Esophagus mucosa (tissue), 1 donor: ENCODE measurements at regions not wholly inside any gene's neighbourhood (a gene's known extent, or its start where the extent isn't known, plus 50 kb on each side); places are given as distances from the start of the nearest gene placed in this dataset.
"Not testable (repeated sequence)": the region's sequence is repeated elsewhere in the genome, so short reads cannot be mapped to it uniquely, and the experiment has no call there.

Experiments used
- ATAC-seq: fragments of 200-7000 bp; cut with Tn5 transposase; one replicate; pipeline ENCODE4 v1.9.1; 2020
- donor health status: DM: yes; HTN: yes; CAD: no.

DNA sequence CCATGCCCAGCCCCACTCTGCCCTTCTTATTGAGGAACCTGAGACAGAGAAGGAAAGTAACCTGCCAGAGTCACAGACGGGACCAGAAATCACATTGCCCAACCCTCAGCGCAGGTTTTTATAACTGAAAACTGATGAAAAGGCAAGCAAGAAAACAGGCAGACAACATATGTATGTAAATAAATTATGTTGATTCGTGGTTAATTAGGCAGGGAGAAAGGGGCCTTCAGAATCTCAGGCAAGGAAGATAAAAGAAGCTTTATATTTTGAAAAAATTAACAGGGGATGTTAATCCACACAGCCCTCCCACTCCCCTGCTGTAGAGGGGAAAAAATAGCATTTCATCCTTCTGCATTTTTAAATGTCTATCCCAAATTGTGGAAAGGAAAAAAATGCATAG is 378.5 kb downstream of the PIK3C3 start:
- ATAC-seq, result no peak

DNA sequence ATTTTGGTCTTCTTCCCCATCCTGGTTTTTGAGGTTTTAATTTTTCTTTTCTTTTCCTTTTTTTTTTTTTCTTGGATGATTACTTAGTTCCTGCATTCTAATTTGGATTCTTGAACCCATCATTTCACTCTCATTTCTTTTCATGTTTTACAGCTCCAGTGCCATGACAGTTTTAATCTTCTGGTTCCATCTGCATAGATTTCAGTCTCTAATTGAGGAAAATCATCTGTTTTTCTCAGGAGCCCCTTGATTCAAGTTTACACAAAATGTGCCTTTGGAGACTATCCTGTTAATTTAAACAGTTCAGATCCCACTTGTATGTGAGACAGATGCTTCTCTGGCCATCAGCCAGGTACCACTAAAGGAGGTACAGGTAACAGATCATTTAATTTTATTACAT is 379.9 kb downstream of the PIK3C3 start:
- ATAC-seq, result no peak

DNA sequence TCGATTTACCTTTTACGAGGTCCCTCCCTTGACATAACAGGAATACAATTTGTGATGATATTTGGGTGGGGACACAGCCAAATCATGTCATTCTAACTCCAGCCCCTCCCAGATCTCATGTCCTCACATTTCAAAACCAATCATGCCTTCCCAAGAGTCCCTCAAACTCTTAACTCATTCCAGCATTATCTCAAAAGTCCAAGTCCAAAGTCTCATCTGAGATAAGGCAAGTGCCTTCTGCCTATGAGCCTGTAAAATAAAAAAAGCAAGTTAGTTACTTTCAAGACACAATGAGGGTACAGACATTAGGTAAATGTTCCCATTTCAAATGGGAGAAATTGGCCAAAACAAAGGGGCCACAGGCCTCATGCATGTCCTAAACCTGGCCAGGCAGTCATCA is 381.1 kb downstream of the PIK3C3 start:
- ATAC-seq, result no peak

DNA sequence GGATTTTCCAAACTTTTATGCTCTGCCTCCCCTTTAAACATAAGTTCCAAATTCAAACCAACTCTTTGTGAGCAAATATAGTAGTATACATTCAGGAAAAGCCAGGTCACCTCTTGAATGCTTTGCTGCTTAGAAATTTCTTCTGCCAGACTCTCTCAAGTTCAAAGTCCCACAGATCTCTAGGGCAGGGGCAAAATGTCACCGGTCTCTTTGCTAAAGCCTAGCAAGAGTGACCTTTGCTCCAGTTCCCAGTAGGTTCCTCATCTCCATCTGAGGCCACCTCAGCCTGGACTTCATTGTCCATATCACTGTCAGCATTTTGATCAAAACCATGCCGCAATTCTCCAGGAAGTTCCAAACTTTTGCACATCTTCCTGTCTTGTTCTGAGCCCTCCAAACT is 382.3 kb downstream of the PIK3C3 start:
- not testable (repeated sequence) for ATAC-seq

DNA sequence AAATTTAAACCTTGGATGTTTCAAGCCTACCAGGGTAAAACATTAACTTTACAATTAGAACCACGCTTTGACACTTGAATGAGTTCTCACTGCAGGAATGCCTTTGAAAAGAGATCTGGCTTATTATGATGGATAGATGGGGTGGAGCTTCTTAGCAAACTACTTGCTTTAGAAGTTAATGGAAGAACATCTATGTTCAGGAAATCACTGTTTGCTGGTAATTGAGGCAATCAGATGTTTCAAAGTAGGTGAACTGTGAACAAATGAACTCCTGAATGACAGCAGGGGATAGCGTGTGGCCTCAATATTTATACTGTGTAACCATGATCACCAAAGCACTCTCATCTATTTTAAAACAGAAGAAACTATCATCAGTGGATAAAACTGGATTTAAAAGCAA is 383.6 kb downstream of the PIK3C3 start:
- ATAC-seq, result no peak

DNA sequence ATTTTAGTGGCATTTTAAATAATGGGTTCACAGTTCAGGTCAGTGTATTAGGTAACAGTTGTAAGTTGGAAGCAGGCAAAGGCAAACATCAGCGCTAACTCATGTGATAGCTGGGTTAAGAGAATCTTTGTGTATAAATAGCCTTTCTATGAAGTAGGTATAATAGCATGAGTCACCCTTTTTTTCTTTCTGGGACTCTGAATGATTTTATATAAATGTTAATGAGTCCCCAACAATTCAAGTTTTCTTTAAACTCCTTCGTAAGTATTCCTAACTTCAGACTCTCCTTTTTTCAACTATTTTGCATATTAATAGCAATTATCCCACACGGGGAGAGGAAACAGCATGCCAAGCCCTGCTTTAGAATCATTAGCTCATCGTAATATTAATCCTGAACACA is 384.3 kb downstream of the PIK3C3 start:
- ATAC-seq, result no peak

DNA sequence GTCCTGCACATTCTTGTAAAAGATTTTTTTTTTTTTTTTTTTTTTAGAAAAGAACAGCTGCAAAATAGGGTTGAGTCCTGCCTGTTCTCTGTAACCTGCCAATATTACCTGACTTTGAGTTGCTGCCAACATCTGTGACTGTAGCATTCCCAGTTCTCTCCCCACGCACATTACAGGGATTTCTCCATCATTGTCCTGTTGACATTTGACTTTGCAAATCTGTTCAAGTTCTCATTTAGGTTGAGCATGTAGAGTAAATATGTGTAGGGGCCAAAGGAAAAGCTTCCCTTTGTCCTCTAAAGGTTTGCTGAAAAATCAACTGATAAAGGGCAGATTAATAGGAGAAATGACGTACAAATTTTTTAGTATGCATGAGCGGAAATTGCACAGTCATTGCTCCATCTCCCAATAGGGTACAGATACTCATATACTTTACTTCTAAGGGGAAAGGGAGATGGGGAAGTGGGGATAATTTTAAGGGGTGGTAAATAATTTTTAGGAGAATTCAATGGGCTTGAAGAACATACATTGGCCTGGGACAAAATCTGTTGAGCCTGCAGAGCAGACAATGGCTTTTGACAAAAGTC is 385.5 kb downstream of the PIK3C3 start:
- ATAC-seq, result no peak

DNA sequence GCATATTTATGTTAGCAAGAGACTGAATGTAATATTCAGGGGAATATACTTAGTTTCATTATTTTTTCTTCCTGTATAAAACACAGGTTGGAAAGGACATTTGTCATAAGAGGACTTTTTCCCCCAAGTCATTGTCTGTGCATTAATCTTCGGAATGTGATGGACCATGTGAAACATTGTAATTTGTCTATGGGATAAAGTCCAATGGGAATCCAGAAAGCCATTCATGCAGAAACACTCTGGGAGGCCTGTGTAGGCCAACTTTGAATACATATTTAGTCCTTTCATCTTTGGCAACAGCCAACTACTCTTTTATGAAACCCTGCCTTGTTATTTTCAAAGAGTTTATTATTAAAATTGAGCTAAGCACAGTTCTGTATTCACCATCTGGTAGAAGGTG is 386.4 kb downstream of the PIK3C3 start:
- ATAC-seq, result no peak

DNA sequence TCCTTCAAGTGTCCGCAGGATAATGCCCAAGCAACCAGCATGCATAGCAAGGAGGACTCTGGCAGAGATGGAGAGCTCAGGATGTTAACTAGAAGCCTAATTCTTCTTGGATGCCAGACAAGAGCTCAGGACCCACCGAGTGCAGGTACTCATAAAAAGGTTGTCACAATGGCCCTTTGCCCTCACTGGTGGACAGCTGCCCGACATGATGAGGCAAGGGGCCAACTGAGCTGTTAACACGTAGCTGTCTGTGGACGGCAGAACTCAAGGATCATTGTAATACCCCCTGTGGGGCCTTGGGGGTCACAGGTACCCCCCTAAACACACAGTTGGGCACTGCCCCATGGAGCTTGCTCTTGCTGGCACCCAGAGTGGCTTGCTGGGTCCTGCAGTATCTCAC is 393.7 kb downstream of the PIK3C3 start:
- no peak for ATAC-seq

DNA sequence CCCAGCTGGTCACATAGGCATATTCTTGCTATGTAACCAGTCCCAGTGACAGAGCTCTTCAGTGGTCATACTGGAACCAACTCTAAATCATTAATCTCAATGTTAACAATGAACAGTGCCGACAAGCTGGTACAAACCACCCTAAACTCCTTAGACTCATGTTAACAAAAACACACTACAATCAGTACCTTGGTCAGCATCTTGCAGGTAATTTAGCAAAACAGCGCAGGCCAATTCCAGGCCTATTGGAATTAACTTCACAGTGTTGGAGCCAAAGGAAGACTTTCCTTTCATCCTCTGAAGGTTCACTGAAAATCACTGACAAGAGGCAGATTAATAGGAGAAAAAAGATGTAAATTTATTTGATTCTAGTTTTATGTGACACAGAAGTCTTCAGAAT is 396.4 kb downstream of the PIK3C3 start:
- no peak for ATAC-seq

DNA sequence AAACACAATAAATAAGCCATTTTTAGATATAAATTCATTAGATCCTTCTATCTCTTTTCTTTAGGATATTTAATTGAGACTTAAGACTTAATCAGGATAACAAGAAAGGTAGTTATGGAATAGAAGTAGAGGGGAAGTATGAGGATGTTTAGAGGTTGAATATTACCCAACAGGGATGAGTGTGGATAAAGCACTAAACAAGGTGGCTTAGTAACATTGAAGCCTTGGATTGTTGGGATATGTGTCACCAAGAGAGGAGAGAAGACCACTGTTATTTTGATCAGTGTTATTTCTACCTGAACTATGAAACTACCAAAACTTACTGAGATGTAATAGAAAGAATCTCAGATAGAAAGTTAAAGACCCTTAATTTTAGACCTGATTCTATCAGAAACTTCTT is 405.7 kb downstream of the PIK3C3 start:
- no peak for ATAC-seq

DNA sequence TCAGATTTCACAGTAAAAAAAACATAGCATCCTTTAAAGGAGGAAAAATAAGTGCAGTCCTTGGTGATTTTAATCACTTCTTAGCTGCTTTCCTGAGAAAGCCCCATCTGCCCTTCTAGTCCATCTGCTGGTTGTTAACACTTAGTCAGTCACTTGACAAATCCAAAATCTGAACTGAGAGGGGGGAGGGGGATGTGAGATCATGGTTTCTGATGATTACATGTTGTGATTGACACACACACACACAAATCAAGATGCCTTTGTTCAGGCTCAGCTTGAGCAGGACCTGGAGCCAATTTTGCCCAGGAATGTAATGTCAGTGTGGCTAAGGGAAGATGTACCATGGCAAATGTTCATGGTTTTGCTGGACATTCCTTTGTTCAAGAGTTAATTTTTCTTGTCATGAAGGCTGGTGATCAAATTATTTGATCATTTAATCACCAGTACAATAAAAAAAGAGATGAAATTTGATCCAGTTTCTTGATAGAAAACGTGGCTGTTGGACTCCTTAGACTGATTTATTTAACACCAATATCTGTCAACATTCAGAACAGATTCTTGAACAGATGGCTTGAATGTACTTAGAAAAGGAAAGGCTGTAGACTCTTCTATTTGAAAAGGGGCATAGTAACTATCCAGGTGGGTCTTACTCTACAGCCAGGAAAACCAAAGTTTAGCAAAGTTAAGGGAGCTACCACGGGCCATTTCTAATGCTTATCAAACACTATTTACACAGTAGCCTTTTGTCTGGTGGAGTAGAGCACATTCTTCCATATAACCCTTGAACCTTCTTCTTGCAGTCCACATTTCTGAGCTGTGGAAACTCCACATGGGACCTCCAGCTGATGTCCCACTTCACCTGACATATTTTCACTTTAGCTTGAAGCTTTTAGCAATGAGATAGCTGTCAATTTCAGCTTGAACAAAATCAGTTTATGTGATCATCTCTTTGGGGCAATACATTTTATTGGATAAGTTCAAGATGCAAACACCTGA is 408.7 kb downstream of the PIK3C3 start:
- no peak for ATAC-seq

DNA sequence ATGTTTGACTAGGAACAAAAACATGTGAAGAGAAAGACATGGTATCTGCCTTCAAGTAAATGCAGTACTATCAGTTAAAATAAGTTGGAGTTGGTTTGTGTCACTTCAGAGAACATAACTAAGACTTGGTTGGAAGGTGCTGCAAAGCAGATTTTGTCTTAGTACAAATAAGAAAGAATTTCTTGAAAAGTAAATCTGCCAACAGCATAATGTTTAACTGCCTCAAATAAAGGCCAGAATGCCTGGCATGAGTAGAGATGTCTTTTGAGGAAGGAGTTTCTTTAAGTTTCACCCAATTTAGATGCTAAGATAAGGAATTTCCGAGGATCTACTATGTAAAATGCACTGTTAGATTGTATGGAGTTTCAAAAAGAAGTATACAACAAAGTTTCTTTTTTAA is 409.7 kb downstream of the PIK3C3 start:
- no peak for ATAC-seq

DNA sequence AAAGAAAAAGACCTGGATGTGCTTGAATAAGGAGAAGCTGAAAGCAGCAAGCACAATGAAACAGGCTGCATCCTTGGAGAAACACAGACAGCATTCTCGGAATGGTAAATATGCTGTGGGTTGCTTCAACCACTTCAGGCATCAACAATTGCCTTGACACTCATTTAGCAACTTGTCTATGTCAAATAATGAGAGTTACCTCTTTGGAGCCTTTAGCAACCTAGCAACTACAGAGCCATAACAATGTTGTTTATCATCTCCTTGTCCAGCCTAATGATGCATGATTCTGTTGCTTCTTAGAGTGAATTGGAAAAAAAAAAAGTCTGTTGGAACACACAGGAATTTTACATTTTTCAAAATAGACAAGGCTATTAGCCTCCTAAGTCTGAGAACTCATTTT is 410.6 kb downstream of the PIK3C3 start:
- ATAC-seq, result no peak

DNA sequence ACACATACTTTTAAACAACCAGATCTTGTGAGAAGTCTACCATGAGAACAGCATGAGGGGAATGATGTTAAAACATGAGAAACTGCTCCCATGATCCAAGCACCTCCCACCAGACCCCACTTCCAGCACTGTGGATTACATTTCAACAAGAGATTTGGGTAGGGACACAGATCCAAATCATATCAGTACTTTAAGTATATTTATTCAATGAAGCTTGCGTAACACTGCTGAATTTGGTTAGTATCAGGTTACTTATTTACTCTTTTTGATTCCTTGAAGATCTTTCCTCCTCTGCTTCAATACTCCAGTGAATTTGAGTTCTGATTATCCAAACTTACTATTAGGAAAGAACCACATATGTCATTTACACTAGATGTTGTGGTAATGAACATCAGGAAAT is 418.6 kb downstream of the PIK3C3 start:
- no peak for ATAC-seq

DNA sequence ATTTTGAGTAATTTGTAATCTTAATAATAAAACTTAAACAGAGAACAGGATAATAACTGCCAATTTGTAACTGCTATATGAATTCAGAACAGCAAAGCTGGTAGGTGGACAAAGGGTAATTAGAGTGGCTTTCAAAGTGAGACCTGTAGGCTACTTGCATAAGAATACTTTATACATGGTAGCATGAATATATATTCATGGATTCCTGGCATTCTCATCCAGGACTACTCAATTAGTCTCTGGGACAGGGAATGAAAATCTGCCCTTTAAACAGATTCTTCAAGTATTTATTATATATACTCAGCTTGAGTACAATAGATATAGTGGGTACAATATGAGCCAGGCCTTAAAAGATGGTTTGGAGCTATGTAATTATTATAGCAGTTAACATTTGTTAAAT is 419.9 kb downstream of the PIK3C3 start:
- no peak for ATAC-seq

DNA sequence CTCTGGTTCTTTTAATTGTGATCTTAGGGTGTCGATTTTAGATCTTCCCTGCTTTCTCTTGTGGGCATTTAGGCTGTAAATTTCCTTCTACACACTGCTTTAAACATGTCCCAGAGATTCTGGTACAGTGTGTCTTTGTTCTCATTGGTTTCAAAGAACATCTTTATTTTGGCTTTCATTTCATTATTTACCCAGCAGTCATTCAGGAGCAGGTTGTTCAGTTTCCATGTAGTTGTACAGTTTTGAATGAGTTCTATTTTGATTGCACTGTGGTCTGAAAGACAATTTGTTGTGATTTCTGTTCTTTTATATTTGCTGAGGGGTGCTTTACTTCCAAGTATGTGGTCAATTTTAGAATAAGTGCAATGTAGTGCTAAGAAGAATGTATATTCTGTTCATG is 423.8 kb downstream of the PIK3C3 start:
- ATAC-seq, result not testable (repeated sequence)

DNA sequence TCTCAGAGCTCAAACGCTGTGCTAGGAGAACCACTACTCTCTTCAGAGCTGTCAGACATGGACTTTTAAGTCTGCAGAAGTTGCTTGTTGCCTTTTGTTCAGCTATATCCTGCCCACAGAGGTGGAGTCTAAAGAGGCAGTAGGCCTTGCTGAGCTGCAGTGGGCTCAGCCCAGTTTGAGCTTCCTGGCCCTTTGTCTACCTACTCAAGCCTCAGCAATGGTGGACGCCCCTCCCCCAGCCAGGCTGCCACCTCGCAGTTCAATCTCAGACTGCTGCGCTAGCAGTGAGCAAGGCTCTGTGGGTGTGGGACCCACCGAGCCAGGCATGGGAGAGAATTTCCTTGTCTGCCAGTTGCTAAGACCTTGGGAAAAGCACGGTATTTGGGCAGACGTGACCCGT is 426.2 kb downstream of the PIK3C3 start:
- not testable (repeated sequence) for ATAC-seq

DNA sequence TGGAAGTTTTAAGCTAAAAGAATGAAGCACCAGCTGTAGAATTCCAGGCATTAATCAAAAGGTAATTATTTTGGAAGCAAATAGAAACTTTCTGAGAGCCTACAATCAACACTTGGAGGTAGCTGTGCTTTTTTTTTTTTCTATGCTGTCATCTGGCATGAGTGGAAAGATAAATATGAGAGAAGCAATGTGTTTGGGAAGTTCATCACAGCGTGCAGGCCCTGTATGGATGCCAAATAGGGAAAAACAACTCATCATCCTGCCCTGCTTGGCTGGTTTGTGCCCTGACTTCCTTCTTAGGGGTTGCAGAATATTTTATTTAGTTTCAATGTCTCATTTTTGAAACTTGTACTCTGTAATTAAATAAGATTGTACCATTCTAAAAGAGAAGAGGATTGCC is 437.4 kb downstream of the PIK3C3 start:
- no peak for ATAC-seq

DNA sequence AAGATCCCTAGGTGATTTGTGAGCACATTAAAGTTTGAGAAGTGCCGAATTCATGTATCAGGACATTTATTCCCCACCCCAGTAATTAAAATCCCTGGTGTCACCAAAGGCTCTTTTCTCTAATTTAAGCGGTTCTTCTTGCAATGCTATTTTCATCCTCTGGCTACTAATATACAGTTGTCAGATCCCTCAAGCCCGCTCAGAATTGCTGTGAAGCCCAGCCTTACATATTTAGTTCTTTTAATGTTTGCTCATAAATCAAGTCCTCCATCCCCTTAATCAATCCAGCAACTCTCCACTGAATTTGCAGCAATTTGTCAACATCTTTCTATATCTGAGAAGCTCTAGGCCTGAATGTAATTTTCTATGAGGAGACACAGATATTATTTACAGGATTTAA is 437.9 kb downstream of the PIK3C3 start:
- ATAC-seq, result no peak

DNA sequence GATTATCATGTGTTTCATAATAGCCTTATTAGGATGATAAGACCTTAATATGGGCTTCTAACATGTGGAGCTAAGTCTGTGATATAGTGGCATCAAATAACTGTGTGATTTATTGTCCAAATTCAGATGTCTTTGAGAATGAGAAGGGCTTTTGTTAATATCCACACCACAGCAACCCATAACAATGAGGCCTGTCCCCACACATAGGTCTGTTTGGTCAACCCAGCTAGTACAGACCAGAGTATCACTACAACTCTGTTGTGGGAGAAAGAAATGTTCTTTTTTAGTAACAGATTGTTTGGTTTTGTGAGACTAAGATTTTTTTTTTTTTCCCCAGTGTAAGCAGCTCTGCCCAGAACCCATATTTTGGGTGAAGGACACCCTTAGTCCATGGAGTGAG is 439.2 kb downstream of the PIK3C3 start:
- ATAC-seq, result no peak

DNA sequence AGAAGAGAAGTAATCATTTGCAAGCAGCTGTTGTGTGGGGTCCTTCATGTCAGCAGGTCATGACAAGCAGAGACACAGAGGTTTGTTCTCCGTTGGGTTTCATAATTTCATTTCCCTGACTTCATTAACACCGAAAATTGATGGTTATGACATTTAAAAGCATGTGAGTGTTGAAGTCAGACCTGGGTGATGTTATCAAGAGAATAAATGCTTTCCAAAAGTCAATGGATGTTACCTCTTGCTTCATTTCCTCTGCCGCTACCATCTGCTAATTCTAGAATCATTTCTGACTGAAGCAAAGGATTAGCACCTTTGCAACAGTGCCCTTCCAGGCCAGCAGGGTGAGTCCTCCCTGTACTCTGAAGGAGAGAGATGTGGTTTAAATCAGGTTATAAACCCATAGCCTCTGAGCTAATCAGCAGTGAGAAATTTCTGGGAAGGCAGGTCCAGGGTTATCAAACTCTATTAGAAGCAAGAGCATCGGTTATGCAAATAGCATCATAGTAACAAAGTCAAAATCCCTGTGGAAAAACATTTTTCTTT is 446.2 kb downstream of the PIK3C3 start:
- ATAC-seq, result no peak

DNA sequence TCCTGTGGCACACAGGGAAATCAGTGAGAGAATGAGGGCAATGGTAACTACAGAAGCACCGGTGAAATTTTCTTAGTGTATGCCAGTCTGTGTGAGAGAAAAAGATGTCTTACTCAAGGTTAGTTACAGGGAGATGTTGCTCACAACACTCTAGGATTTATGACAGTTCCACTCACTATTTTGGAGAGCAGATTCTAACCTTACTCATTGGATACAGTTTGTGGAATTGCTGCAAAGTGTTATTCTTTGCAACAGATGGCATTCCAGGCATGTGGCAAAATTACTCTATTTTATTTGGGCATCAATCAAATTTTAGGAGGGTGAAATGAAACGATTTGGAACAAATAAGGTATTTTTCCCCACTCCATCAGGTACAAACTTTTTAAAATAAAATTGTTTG is 449.1 kb downstream of the PIK3C3 start:
- no peak for ATAC-seq

DNA sequence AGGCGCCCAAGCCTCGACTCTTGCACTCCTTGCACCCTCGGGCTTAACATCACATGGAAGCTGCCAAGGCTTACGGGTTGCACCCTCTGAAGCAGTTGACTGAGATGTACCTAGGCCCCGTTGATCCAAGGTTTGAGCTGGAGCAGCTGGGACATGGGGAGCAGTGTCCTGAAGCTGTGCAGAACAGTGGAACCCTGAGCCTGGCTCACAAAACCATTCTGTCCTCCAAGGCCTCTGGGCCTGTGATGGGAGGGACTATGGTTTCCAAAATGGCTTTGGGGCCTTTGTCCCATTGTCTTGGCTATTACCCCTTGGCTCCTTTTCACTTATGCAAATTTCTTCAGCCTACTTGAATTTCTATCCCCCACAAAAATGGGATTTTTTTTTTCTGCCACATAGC is 454.0 kb downstream of the PIK3C3 start:
- no peak for ATAC-seq
